ENCODE measurements at regions not wholly inside any gene's neighbourhood (a gene's known extent, or its start where the extent isn't known, plus 50 kb on each side); places are given as distances from the start of the nearest gene placed in this dataset.
A peak's percentile ranks its signal among the peaks of the same experiment; 100 is the strongest.

GRCh38 chr14:21749306-21749868, 75.8 kb upstream of the OR4E1 start:
- H2AFZ ChIP-seq (ENCODE audit: low read length), result no peak overlapping the region
- no peaks in the 10 kb centered on the region for H4K20me1 ChIP-seq (ENCODE audit: insufficient read depth, low read length)
- H3K4me3 ChIP-seq (ENCODE audit: insufficient read depth, low read length), result no peak overlapping the region
- no peak overlapping the region for H3K4me2 ChIP-seq (ENCODE audit: insufficient read depth, low read length)
- TF ChIP-seq CTCF (IDR thresholded peaks at IDR 0.05; ENCODE audit: extremely low read depth, low read depth, low read length), result no peak
- no peaks in the 10 kb centered on the region for H3K4me1 ChIP-seq (ENCODE audit: insufficient read depth, low read length)
- no peaks in the 10 kb centered on the region for H3K36me3 ChIP-seq (ENCODE audit: insufficient read depth, low read length)
- no peak overlapping the region for H3K27ac ChIP-seq (ENCODE audit: low read depth, low read length)
- no peak for DNase-seq (ENCODE audit: insufficient read length, low spot score, missing footprints)
- no peaks in the 10 kb centered on the region for H3K27me3 ChIP-seq (ENCODE audit: insufficient read depth, low read length)
- no peaks in the 10 kb centered on the region for H3K79me2 ChIP-seq (ENCODE audit: insufficient read depth, low read length)
- no peaks in the 10 kb centered on the region for H3K9me3 ChIP-seq (ENCODE audit: low read depth, low read length)

GRCh38 chr14:21748869-21749303, 75.3 kb upstream of the OR4E1 start:
- no peaks in the 10 kb centered on the region for H3K79me2 ChIP-seq (ENCODE audit: insufficient read depth, low read length)
- no peaks in the 10 kb centered on the region for H3K36me3 ChIP-seq (ENCODE audit: insufficient read depth, low read length)
- no peak overlapping the region for H3K4me2 ChIP-seq (ENCODE audit: insufficient read depth, low read length)
- peak; percentile 62 for TF ChIP-seq CTCF (IDR thresholded peaks at IDR 0.05; ENCODE audit: extremely low read depth, low read depth, low read length)
- no peak for DNase-seq (ENCODE audit: insufficient read length, low spot score, missing footprints)
- H2AFZ ChIP-seq (ENCODE audit: low read length), result peak overlapping the region; percentile 33
- no peaks in the 10 kb centered on the region for H4K20me1 ChIP-seq (ENCODE audit: insufficient read depth, low read length)
- no peaks in the 10 kb centered on the region for H3K9me3 ChIP-seq (ENCODE audit: low read depth, low read length)
- H3K4me1 ChIP-seq (ENCODE audit: insufficient read depth, low read length), result no peaks in the 10 kb centered on the region
- H3K27ac ChIP-seq (ENCODE audit: low read depth, low read length), result no peak overlapping the region
- H3K27me3 ChIP-seq (ENCODE audit: insufficient read depth, low read length), result no peaks in the 10 kb centered on the region
- H3K4me3 ChIP-seq (ENCODE audit: insufficient read depth, low read length), result no peak overlapping the region

GRCh38 chr14:21735639-21736307, 62.2 kb upstream of the OR4E1 start:
- no peaks in the 10 kb centered on the region for H3K9me3 ChIP-seq (ENCODE audit: low read depth, low read length)
- H3K4me2 ChIP-seq (ENCODE audit: insufficient read depth, low read length), result no peak overlapping the region
- no peak overlapping the region for H3K4me3 ChIP-seq (ENCODE audit: insufficient read depth, low read length)
- no peak for TF ChIP-seq CTCF (IDR thresholded peaks at IDR 0.05; ENCODE audit: extremely low read depth, low read depth, low read length)
- H3K27ac ChIP-seq (ENCODE audit: low read depth, low read length), result no peak overlapping the region
- DNase-seq (ENCODE audit: insufficient read length, low spot score, missing footprints), result no peak
- H2AFZ ChIP-seq (ENCODE audit: low read length), result no peak overlapping the region
- H3K27me3 ChIP-seq (ENCODE audit: insufficient read depth, low read length), result no peaks in the 10 kb centered on the region
- H3K79me2 ChIP-seq (ENCODE audit: insufficient read depth, low read length), result no peaks in the 10 kb centered on the region
- H3K36me3 ChIP-seq (ENCODE audit: insufficient read depth, low read length), result no peaks in the 10 kb centered on the region
- no peaks in the 10 kb centered on the region for H4K20me1 ChIP-seq (ENCODE audit: insufficient read depth, low read length)
- H3K4me1 ChIP-seq (ENCODE audit: insufficient read depth, low read length), result no peaks in the 10 kb centered on the region

- no peak overlapping the region for H3K27ac ChIP-seq (ENCODE audit: low read depth, low read length)
- no peak for DNase-seq (ENCODE audit: insufficient read length, low spot score, missing footprints)
- H3K27me3 ChIP-seq (ENCODE audit: insufficient read depth, low read length), result no peaks in the 10 kb centered on the region
- H3K4me1 ChIP-seq (ENCODE audit: insufficient read depth, low read length), result no peaks in the 10 kb centered on the region
- no peak overlapping the region for H2AFZ ChIP-seq (ENCODE audit: low read length)
- no peak for TF ChIP-seq CTCF (IDR thresholded peaks at IDR 0.05; ENCODE audit: extremely low read depth, low read depth, low read length)
- H3K4me3 ChIP-seq (ENCODE audit: insufficient read depth, low read length), result no peak overlapping the region
- no peaks in the 10 kb centered on the region for H3K9me3 ChIP-seq (ENCODE audit: low read depth, low read length)
- no peak overlapping the region for H3K4me2 ChIP-seq (ENCODE audit: insufficient read depth, low read length)
- H3K79me2 ChIP-seq (ENCODE audit: insufficient read depth, low read length), result no peaks in the 10 kb centered on the region
- H4K20me1 ChIP-seq (ENCODE audit: insufficient read depth, low read length), result no peaks in the 10 kb centered on the region
- no peaks in the 10 kb centered on the region for H3K36me3 ChIP-seq (ENCODE audit: insufficient read depth, low read length)
Measured at GRCh38 chr14:21735200-21735599, 61.6 kb upstream of the OR4E1 start.

Data from osteoblast (primary cell).